Effector memory CD4-positive, alpha-beta T cell (primary cell): ENCODE measurements at regions not wholly inside any gene's neighbourhood (a gene's known extent, or its start where the extent isn't known, plus 50 kb on each side); places are given as distances from the start of the nearest gene placed in this dataset.

Source experiments
- DNase-seq, 3 donors: peaks; one replicate each; pipeline ENCODE4 v3.0.0-alpha.2; 2020
- H3K27ac ChIP-seq: 2 replicates; pipeline ENCODE4 v1.7.0; 2013; ENCODE audit warnings: mild to moderate bottlenecking, low read length, moderate library complexity; ENCODE audit not compliant: insufficient read depth, poor library complexity, severe bottlenecking
- H3K27me3 ChIP-seq: replicated peaks from 2 replicates; pipeline ENCODE4 v1.7.0; 2013; ENCODE audit warnings: mild to moderate bottlenecking, low read length; ENCODE audit not compliant: insufficient read depth, control insufficient read depth, poor library complexity, severe bottlenecking
- H3K36me3 ChIP-seq: 2 replicates; pipeline ENCODE4 v1.7.0; 2013; ENCODE audit warnings: mild to moderate bottlenecking, low read length, moderate library complexity; ENCODE audit not compliant: control insufficient read depth, insufficient read depth
- H3K4me1 ChIP-seq: 2 replicates; pipeline ENCODE4 v1.7.0; 2013; ENCODE audit warnings: low read length, mild to moderate bottlenecking; ENCODE audit not compliant: control insufficient read depth, insufficient read depth, poor library complexity, severe bottlenecking
- H3K4me3 ChIP-seq: 2 replicates; pipeline ENCODE4 v1.7.0; 2013; ENCODE audit warnings: low read length, low read depth, mild to moderate bottlenecking; ENCODE audit not compliant: insufficient read depth, poor library complexity, severe bottlenecking
- H3K9me3 ChIP-seq: 2 replicates; pipeline ENCODE4 v1.7.0; 2013; ENCODE audit warnings: mild to moderate bottlenecking, low read length, moderate library complexity; ENCODE audit not compliant: control insufficient read depth

GRCh38 chr14:98976271-98976670 lies 295.7 kb downstream of the BCL11B start:
- H3K27ac ChIP-seq: no peak overlapping the region
- H3K4me1 ChIP-seq: no peaks in the 10 kb centered on the region
- no peak for DNase-seq
- H3K9me3 ChIP-seq: no peaks in the 10 kb centered on the region
- H3K36me3 ChIP-seq: no peaks in the 10 kb centered on the region
- no peak overlapping the region for H3K4me3 ChIP-seq
- H3K27me3 ChIP-seq: no peaks in the 10 kb centered on the region

- Histone ChIP-seq H3K27ac (no peak overlapping the region), H3K4me3 (no peak overlapping the region), H3K36me3 (no peaks in the 10 kb centered on the region), H3K27me3 (no peaks in the 10 kb centered on the region), H3K9me3 (no peaks in the 10 kb centered on the region), H3K4me1 (peaks cover 1% of the 10 kb centered on the region)
- DNase-seq: no peak
Observed at GRCh38 chr14:98977451-98977850, 294.5 kb downstream of the BCL11B start.

GRCh38 chr14:98982986-98983385 lies 289.0 kb downstream of the BCL11B start:
- Histone ChIP-seq H3K27me3 (no peaks in the 10 kb centered on the region), H3K9me3 (no peaks in the 10 kb centered on the region), H3K36me3 (no peaks in the 10 kb centered on the region), H3K4me3 (no peak overlapping the region), H3K27ac (no peak overlapping the region), H3K4me1 (peaks cover 28% of the 10 kb centered on the region)
- no peak for DNase-seq

GRCh38 chr14:98984027-98984718 lies 287.8 kb downstream of the BCL11B start:
- no peaks in the 10 kb centered on the region for H3K36me3 ChIP-seq
- H3K4me3 ChIP-seq: no peak overlapping the region
- H3K27ac ChIP-seq: peak overlapping the region; percentile 44
- no peaks in the 10 kb centered on the region for H3K9me3 ChIP-seq
- no peaks in the 10 kb centered on the region for H3K27me3 ChIP-seq
- H3K4me1 ChIP-seq: peaks cover 28% of the 10 kb centered on the region
- no peak for DNase-seq

- peak overlapping the region; percentile 44 for H3K27ac ChIP-seq
- no peaks in the 10 kb centered on the region for H3K36me3 ChIP-seq
- H3K4me3 ChIP-seq: peak overlapping the region; percentile 9
- peaks cover 28% of the 10 kb centered on the region for H3K4me1 ChIP-seq
- peak; percentile 56 to 73 (median 56) for DNase-seq
- H3K9me3 ChIP-seq: no peaks in the 10 kb centered on the region
- H3K27me3 ChIP-seq: no peaks in the 10 kb centered on the region
Observed at GRCh38 chr14:98984719-98985041, 287.3 kb downstream of the BCL11B start.

- no peak overlapping the region for H3K4me3 ChIP-seq
- peaks cover 7% of the 10 kb centered on the region for H3K4me1 ChIP-seq
- H3K36me3 ChIP-seq: no peaks in the 10 kb centered on the region
- no peaks in the 10 kb centered on the region for H3K27me3 ChIP-seq
- no peak for DNase-seq
- H3K9me3 ChIP-seq: no peaks in the 10 kb centered on the region
- no peak overlapping the region for H3K27ac ChIP-seq
Observed at GRCh38 chr14:98993818-98994217, 278.2 kb downstream of the BCL11B start.

- H3K36me3 ChIP-seq: no peaks in the 10 kb centered on the region
- H3K9me3 ChIP-seq: no peaks in the 10 kb centered on the region
- H3K4me3 ChIP-seq: no peak overlapping the region
- no peak overlapping the region for H3K27ac ChIP-seq
- peaks cover 7% of the 10 kb centered on the region for H3K4me1 ChIP-seq
- H3K27me3 ChIP-seq: no peaks in the 10 kb centered on the region
- no peak for DNase-seq
Observed at GRCh38 chr14:98994561-98994960, 277.4 kb downstream of the BCL11B start.

- no peaks in the 10 kb centered on the region for H3K9me3 ChIP-seq
- no peaks in the 10 kb centered on the region for H3K27me3 ChIP-seq
- no peak overlapping the region for H3K27ac ChIP-seq
- no peak for DNase-seq
- peaks cover 7% of the 10 kb centered on the region for H3K4me1 ChIP-seq
- H3K4me3 ChIP-seq: no peak overlapping the region
- H3K36me3 ChIP-seq: no peaks in the 10 kb centered on the region
Observed at GRCh38 chr14:98997526-98998205, 274.3 kb downstream of the BCL11B start.

GRCh38 chr14:98999345-98999744 lies 272.7 kb downstream of the BCL11B start:
- H3K4me1 ChIP-seq: peaks cover 7% of the 10 kb centered on the region
- no peaks in the 10 kb centered on the region for H3K36me3 ChIP-seq
- no peaks in the 10 kb centered on the region for H3K9me3 ChIP-seq
- no peak overlapping the region for H3K4me3 ChIP-seq
- H3K27me3 ChIP-seq: no peaks in the 10 kb centered on the region
- no peak overlapping the region for H3K27ac ChIP-seq
- DNase-seq: no peak

- no peak overlapping the region for H3K4me3 ChIP-seq
- H3K27ac ChIP-seq: no peak overlapping the region
- no peaks in the 10 kb centered on the region for H3K9me3 ChIP-seq
- peaks cover 2% of the 10 kb centered on the region for H3K4me1 ChIP-seq
- no peak for DNase-seq
- H3K36me3 ChIP-seq: no peaks in the 10 kb centered on the region
- no peaks in the 10 kb centered on the region for H3K27me3 ChIP-seq
Observed at GRCh38 chr14:98999901-99000300, 272.1 kb downstream of the BCL11B start.
